Ishikawa (cell line): ENCODE measurements at regions not wholly inside any gene's neighbourhood (a gene's known extent, or its start where the extent isn't known, plus 50 kb on each side); places are given as distances from the start of the nearest gene placed in this dataset.

ENCODE experiments used
- CEBPB ChIP-seq: IDR thresholded peaks from 2 replicates; pipeline ENCODE4 v1.6.1; 2012
- NFIC ChIP-seq: IDR thresholded peaks from 2 replicates; pipeline ENCODE4 v1.6.1; 2012
- ZBTB7A ChIP-seq: IDR thresholded peaks from 2 replicates; pipeline ENCODE4 v1.6.1; 2012; ENCODE audit warnings: low read depth

- TF ChIP-seq CEBPB = no peak
- no peak for TF ChIP-seq ZBTB7A
- TF ChIP-seq NFIC = no peak
Measured at GRCh38 chr11:69997352-69997751, 80.8 kb upstream of the ANO1 start.
